IPS DF 6.9 (cell line): ENCODE measurements at regions not wholly inside any gene's neighbourhood (a gene's known extent, or its start where the extent isn't known, plus 50 kb on each side); places are given as distances from the start of the nearest gene placed in this dataset.
"Not testable (repeated sequence)": the region's sequence is repeated elsewhere in the genome, so short reads cannot be mapped to it uniquely, and the experiment has no call there.

Experiments used
- DNase-seq: peaks from one replicate; pipeline ENCODE4 v3.0.0-alpha.2; 2013; ENCODE audit warnings: low read depth, low spot score
- H3K27ac ChIP-seq: one replicate; pipeline ENCODE4 v1.5.1; 2013; ENCODE audit warnings: low read length, control low read depth
- H3K27me3 ChIP-seq: 2 replicates; pipeline ENCODE4 v1.6.1; 2013; ENCODE audit warnings: mild to moderate bottlenecking, low read length; ENCODE audit not compliant: control insufficient read depth, insufficient read depth
- H3K36me3 ChIP-seq: 2 replicates; pipeline ENCODE4 v1.6.1; 2013; ENCODE audit warnings: low read length; ENCODE audit not compliant: control insufficient read depth, insufficient read depth
- H3K4me1 ChIP-seq: 2 replicates; pipeline ENCODE4 v1.6.1; 2013; ENCODE audit warnings: low read length; ENCODE audit not compliant: control insufficient read depth, insufficient read depth
- H3K4me3 ChIP-seq: 2 replicates; pipeline ENCODE4 v1.5.1; 2013; ENCODE audit warnings: mild to moderate bottlenecking, low read length
- H3K9me3 ChIP-seq: 2 replicates; pipeline ENCODE4 v1.6.1; 2013; ENCODE audit warnings: low read length, inconsistent platforms; ENCODE audit not compliant: control insufficient read depth, insufficient read depth
- WGBS: extraction: QIAGEN DNeasy Blood & Tissue Kit; methylation state at CpG from one replicate; pipeline ENCODE4 v1.1.7; 2013; ENCODE audit warnings: mixed read lengths, missing lambda C conversion rate; ENCODE audit not compliant: insufficient read length, insufficient coverage; 5-methylcytosine and 5-hydroxymethylcytosine counted together

DNA sequence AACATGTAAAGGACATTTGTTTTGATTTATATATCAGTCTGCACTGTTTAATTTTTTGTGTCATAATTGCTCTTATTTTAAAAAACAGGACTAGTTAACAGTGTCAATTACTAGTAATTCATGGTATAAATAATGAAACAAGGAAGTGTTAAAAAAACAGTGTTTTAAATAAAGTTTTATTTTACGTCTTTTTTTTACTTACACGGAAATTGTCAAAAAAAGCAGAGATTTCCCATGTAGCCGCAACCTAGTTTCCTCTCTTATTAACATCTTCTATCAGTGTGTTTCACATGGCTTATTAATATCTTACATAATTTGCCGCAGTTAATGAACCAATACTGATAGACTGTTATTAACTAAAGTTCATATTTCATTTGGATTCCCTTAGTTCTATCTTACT, 301.8 kb downstream of the RTP5 start:
- not testable (repeated sequence) for H3K36me3 ChIP-seq, DNase-seq, H3K4me1 ChIP-seq, H3K4me3 ChIP-seq, H3K27me3 ChIP-seq, H3K9me3 ChIP-seq, H3K27ac ChIP-seq
- no CpG with 5 or more reads among the region's 4 CpGs for WGBS
